ENCODE measurements at regions not wholly inside any gene's neighbourhood (a gene's known extent, or its start where the extent isn't known, plus 50 kb on each side); places are given as distances from the start of the nearest gene placed in this dataset.

DNA sequence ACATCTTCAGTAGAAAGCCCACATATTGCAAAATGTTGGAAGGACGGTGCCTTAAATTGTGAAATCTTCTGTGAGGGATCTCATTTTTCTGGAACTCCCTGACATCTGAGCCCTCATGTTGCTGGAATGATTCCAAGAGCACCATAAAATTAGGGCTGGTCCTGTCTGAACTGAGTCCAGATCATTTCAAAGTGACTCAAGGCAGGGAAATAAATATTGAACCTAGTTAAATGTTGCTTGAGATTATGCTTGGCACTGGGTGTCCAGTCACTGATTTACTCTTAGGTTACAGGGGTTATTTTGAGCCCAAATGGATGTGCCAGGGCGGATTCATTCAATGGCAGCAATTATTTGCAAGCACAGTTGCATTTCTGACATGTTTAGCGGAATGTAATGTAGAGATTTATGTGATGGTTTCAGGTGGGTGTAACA, 437.0 kb downstream of the PIK3R1 start:
- no peak for TF ChIP-seq CTCF (conservative IDR thresholded peaks at IDR 0.05)
- peak overlapping the region; percentile 99 for H3K27ac ChIP-seq

- no peak for TF ChIP-seq CTCF (conservative IDR thresholded peaks at IDR 0.05)
Measured at GRCh38 chr5:68653471-68653870, 437.9 kb downstream of the PIK3R1 start.

DNA sequence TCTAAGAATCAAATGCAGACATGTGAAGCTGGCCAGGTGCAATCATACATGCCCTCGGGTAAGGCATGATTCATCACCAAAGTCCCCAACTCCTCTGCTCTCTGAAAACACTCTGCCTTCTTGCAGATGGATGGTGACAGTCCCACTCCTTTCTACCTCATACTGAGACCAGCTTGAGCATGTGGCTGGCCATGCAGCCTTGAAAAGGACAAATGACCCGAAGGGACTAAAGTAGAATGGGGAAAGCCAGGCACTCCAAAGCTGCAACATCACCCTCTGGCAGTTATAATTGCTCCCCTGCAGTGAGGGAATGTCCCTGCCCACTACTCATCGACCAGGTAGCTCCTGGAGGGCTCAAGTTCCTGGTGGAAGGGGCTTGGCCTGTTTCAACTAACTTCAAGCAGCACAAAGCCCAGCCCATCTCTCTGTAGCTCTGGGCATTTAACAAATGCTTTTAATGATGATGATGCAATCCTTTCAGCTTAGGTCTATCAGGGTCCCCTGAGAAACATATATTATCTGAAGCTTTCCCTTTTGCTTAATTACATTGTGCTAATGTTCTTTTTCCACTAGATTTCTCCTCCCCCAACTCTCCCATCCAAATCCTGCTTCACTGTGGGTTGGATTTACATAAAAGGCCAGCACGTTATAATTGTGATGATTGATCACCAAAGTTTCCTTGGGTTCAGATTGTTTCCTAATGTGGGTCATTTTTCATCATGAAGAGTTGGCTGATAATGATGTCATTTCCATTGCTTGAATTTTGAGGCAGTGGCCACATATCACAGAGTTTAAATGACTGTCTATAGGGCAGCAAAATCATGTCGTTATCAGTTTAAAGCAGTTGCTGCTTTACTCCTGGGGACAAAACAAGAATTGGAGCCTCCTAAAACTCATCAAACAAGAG, 436.5 kb upstream of the SLC30A5 start:
- no peak for TF ChIP-seq CTCF (conservative IDR thresholded peaks at IDR 0.05)
- H3K27ac ChIP-seq = no peak overlapping the region

More at GRCh38 chr5:68653471-68653870, 437.9 kb downstream of the PIK3R1 start:
- H3K27ac ChIP-seq = peak overlapping the region; percentile 99

DNA sequence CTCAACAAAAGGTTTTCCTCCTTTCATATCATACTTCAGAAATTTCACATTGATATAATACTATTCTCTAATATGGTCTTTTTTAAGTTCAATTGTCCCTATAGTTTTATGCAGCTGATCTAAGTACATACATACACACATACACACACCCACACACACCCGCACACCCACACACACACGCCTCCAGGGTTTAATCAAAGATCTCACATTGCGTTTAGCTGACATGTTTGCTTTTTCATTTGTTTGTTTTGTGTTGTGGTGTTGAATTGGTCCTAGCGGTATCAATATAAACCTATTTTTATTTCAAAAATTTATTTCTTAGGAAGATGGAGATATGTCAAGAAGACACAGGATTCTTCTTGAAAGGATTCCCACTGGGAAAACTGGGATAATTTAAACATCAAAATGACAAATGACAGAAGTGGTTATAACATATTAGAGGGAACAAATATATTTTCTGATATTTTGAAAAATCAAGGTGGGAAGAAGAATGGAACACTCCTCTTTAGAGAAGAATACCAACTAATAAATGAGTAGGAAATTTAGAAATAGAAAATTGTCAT, 434.9 kb upstream of the SLC30A5 start:
- H3K27ac ChIP-seq = no peak overlapping the region
- TF ChIP-seq CTCF (conservative IDR thresholded peaks at IDR 0.05) = no peak

GRCh38 chr5:68659881-68660280, 433.9 kb upstream of the SLC30A5 start:
- H3K27ac ChIP-seq = no peak overlapping the region
- TF ChIP-seq CTCF (conservative IDR thresholded peaks at IDR 0.05) = no peak

GRCh38 chr5:68661237-68661636, 432.6 kb upstream of the SLC30A5 start:
- H3K27ac ChIP-seq = no peak overlapping the region
- TF ChIP-seq CTCF (conservative IDR thresholded peaks at IDR 0.05) = peak; percentile 50

DNA sequence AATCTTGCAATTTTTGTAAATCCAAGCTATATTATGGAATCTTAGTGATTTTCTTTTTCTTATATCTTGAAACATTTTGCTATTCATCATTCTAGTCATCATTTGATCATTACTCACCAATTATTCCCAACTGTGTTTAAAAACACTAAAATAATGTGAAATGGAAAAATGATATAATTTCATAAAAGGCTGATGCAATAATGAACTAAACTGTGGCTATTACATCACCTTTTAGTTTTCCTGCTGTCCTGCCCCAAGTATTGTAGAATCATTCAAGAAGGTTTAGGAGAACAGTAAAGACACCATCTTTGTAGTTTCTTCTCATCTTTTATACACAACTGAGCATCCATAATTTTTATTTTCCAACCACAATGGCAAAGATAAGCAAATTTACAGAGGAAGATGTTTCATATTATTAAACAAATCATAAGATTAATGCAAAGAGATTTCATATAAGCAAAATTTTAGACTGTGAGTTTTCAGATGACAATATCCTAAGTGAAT, 431.0 kb upstream of the SLC30A5 start:
- no peak for TF ChIP-seq CTCF (conservative IDR thresholded peaks at IDR 0.05)
- H3K27ac ChIP-seq = no peak overlapping the region
